OCI-LY3 (cell line): ENCODE measurements at regions not wholly inside any gene's neighbourhood (a gene's known extent, or its start where the extent isn't known, plus 50 kb on each side); places are given as distances from the start of the nearest gene placed in this dataset.

ENCODE experiments used
- H2AFZ ChIP-seq: fragments of 200-600, 300-600 bp; shearing (Covaris generic); 2 replicates; pipeline ENCODE4 v1.6.0; 2014; ENCODE audit warnings: antibody characterized with exemption, low read depth, low read length
- H3K27ac ChIP-seq: fragments of 200-600, 300-600 bp; sonication (generic); 2 replicates; pipeline ENCODE4 v1.5.1; 2014; ENCODE audit warnings: mild to moderate bottlenecking, low read length, moderate library complexity, mixed read lengths
- H3K27me3 ChIP-seq: fragments of 200-600, 300-600 bp; sonication (generic); 2 replicates; pipeline ENCODE4 v1.6.1; 2014; ENCODE audit warnings: low read depth, low read length, mixed read lengths
- H3K36me3 ChIP-seq: fragments of 200-600, 300-600 bp; sonication (generic); replicated peaks from 2 replicates; pipeline ENCODE3; 2014; ENCODE audit warnings: low read depth, low read length, mixed read lengths
- H3K4me1 ChIP-seq: fragments of 300-600, 200-600 bp; sonication (generic); 2 replicates; pipeline ENCODE4 v1.6.1; 2014; ENCODE audit warnings: low read length, mixed read lengths
- H3K4me2 ChIP-seq: fragments of 200-600, 300-600 bp; sonication (generic); 2 replicates; pipeline ENCODE4 v1.6.1; 2014; ENCODE audit warnings: low read length, mixed read lengths
- H3K4me3 ChIP-seq: fragments of 300-600, 200-600 bp; sonication (generic); 2 replicates; pipeline ENCODE4 v1.5.1; 2014; ENCODE audit warnings: antibody characterized with exemption, mild to moderate bottlenecking, low read length, moderate library complexity
- H3K79me2 ChIP-seq: fragments of 300-600, 200-600 bp; shearing (Covaris generic); 2 replicates; pipeline ENCODE4 v1.6.1; 2014; ENCODE audit warnings: mild to moderate bottlenecking, low read length, mixed read lengths
- H3K9ac ChIP-seq: fragments of 300-600, 200-600 bp; shearing (Covaris generic); 2 replicates; pipeline ENCODE4 v1.6.0; 2014; ENCODE audit warnings: mild to moderate bottlenecking, low read length, moderate library complexity
- H3K9me3 ChIP-seq: fragments of 200-600, 300-600 bp; shearing (Covaris generic); 2 replicates; pipeline ENCODE4 v1.6.1; 2014; ENCODE audit warnings: low read length, mixed read lengths; ENCODE audit not compliant: insufficient read depth
- H4K20me1 ChIP-seq: fragments of 200-600, 300-600 bp; sonication (generic); 2 replicates; pipeline ENCODE4 v1.6.1; 2016; ENCODE audit warnings: low read length, mixed read lengths; ENCODE audit not compliant: insufficient read depth
- EZH2phosphoT487 ChIP-seq: fragments of 200-600 bp; shearing (Covaris generic); IDR thresholded peaks from 2 replicates; pipeline ENCODE4 v1.6.1; 2018; ENCODE audit warnings: antibody characterized with exemption, mixed run types, low read depth
- TF ChIP-seq, protein P1 (sequence below): fragments of 200-600, 300-600 bp; sonication (generic); IDR thresholded peaks from 2 replicates; pipeline ENCODE4 v1.5.1; 2014; ENCODE audit warnings: antibody characterized with exemption, low read length, low read depth

DNA sequence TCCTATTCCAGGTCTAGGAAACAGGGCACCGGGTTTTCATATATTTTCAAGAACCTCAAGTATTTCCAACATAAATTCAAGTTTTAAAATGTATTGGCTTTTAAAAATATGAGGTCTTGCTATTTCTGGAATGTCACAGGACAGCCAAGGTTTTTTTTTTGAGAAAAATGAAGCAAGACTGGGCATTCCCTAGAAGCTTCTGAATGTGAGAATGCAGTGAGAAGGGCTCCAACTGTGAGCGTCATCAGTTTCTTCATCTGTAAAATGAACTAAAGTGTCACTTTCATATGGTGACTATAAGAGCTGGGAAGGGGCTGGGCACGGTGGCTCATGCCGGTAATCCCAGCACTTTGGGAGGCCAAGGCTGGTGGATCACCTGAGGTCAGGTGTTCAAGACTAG lies 455.8 kb upstream of the MAF start:
- H3K4me3 ChIP-seq: no peak overlapping the region
- TF ChIP-seq, protein P1, sequence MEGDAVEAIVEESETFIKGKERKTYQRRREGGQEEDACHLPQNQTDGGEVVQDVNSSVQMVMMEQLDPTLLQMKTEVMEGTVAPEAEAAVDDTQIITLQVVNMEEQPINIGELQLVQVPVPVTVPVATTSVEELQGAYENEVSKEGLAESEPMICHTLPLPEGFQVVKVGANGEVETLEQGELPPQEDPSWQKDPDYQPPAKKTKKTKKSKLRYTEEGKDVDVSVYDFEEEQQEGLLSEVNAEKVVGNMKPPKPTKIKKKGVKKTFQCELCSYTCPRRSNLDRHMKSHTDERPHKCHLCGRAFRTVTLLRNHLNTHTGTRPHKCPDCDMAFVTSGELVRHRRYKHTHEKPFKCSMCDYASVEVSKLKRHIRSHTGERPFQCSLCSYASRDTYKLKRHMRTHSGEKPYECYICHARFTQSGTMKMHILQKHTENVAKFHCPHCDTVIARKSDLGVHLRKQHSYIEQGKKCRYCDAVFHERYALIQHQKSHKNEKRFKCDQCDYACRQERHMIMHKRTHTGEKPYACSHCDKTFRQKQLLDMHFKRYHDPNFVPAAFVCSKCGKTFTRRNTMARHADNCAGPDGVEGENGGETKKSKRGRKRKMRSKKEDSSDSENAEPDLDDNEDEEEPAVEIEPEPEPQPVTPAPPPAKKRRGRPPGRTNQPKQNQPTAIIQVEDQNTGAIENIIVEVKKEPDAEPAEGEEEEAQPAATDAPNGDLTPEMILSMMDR: no peak
- TF ChIP-seq EZH2phosphoT487: no peak
- H4K20me1 ChIP-seq: no peaks in the 10 kb centered on the region
- no peaks in the 10 kb centered on the region for H3K36me3 ChIP-seq
- H3K4me2 ChIP-seq: no peak overlapping the region
- H3K4me1 ChIP-seq: no peaks in the 10 kb centered on the region
- H3K27me3 ChIP-seq: no peaks in the 10 kb centered on the region
- no peak overlapping the region for H3K27ac ChIP-seq
- no peaks in the 10 kb centered on the region for H3K9me3 ChIP-seq
- no peak overlapping the region for H3K9ac ChIP-seq
- no peaks in the 10 kb centered on the region for H3K79me2 ChIP-seq
- H2AFZ ChIP-seq: no peak overlapping the region

DNA sequence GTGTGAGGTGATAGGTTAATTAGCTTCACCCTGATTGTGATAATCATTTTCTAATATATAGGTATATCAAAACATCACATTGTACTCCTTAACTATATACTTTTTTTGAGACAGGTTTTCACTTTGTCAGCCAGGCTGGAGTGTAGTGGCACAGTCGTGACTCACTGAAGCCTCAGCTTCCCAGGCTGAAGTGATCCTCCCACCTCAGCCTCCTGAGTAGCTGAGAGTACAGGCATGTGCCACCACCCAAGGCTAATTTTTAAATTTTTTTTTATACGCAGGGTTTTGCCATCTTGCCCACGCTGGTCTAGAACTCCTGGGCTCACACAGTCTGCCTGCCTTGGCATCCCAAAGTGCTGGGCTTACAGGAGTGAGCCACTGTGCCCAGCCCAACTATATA lies 455.3 kb upstream of the MAF start:
- H4K20me1 ChIP-seq: no peaks in the 10 kb centered on the region
- H3K36me3 ChIP-seq: no peaks in the 10 kb centered on the region
- H3K79me2 ChIP-seq: no peaks in the 10 kb centered on the region
- no peaks in the 10 kb centered on the region for H3K27me3 ChIP-seq
- H3K4me2 ChIP-seq: no peak overlapping the region
- no peaks in the 10 kb centered on the region for H3K4me1 ChIP-seq
- no peaks in the 10 kb centered on the region for H3K9me3 ChIP-seq
- no peak overlapping the region for H3K9ac ChIP-seq
- no peak overlapping the region for H2AFZ ChIP-seq
- TF ChIP-seq, protein P1: no peak
- no peak for TF ChIP-seq EZH2phosphoT487
- H3K27ac ChIP-seq: no peak overlapping the region
- no peak overlapping the region for H3K4me3 ChIP-seq

DNA sequence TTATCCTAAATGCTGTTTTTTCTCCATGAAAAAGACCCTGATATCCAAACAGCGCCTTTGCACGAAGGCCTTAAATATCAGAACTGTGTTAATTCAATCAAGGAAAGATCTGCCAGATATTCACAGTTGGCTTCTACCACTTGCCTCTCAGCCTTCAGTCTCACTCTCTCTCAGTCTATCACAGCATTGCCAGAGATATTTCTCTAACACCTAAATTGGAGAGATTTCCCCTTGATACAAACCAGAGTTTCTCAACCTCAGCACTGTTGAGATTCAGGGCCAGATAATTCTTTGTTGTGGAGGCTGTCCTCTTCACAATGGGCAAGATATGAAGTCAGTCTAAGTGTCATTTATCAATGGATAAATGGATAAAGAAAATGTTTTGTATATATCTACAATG lies 454.1 kb upstream of the MAF start:
- Histone ChIP-seq H2AFZ (no peak overlapping the region), H3K36me3 (no peaks in the 10 kb centered on the region), H3K27me3 (no peaks in the 10 kb centered on the region), H3K27ac (no peak overlapping the region), H3K4me2 (no peak overlapping the region), H4K20me1 (no peaks in the 10 kb centered on the region), H3K4me1 (no peaks in the 10 kb centered on the region), H3K9ac (no peak overlapping the region), H3K4me3 (no peak overlapping the region), H3K9me3 (no peaks in the 10 kb centered on the region), H3K79me2 (no peaks in the 10 kb centered on the region)
- TF ChIP-seq EZH2phosphoT487: no peak
- TF ChIP-seq, protein P1: no peak

DNA sequence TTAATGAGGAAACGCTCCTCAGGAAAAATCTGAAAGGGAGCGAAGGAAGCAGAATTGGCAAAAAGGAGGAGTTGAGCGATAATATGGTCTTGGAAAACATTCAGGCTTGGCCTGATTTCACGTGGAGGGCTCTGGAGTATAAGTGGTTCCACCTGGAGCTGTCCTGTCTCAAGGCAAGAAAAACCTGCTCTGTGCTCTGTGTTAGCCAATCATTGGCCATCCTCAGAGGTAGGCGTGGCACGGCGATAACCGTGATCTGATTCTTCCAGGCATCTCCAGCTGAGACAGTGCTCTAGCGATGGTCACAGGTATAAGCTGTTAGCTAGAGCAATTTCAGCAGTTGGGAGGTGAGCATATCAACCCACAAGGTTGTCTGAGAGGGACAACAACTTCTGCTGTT lies 450.5 kb upstream of the MAF start:
- H2AFZ ChIP-seq: no peak overlapping the region
- no peaks in the 10 kb centered on the region for H3K79me2 ChIP-seq
- TF ChIP-seq, protein P1: no peak
- TF ChIP-seq EZH2phosphoT487: no peak

More for the DNA sequence above, 450.5 kb upstream of the MAF start:
- no peak overlapping the region for H3K4me3 ChIP-seq
- H3K9ac ChIP-seq: no peak overlapping the region
- H3K27me3 ChIP-seq: no peaks in the 10 kb centered on the region
- H3K27ac ChIP-seq: no peak overlapping the region
- no peaks in the 10 kb centered on the region for H3K36me3 ChIP-seq
- H3K9me3 ChIP-seq: no peaks in the 10 kb centered on the region
- H3K4me1 ChIP-seq: no peaks in the 10 kb centered on the region
- H4K20me1 ChIP-seq: no peaks in the 10 kb centered on the region
- H3K4me2 ChIP-seq: no peak overlapping the region
